BE2C (cell line): ENCODE measurements at regions not wholly inside any gene's neighbourhood (a gene's known extent, or its start where the extent isn't known, plus 50 kb on each side); places are given as distances from the start of the nearest gene placed in this dataset.

Source experiments
- DNase-seq: peaks from one replicate; pipeline ENCODE4 v3.0.0-alpha.2; 2020
- H3K27me3 ChIP-seq: fragments of 250-450 bp; sonication (Bioruptor Pico); 2 replicates; pipeline ENCODE4 v1.5.1; 2020; ENCODE audit warnings: mild to moderate bottlenecking
- H3K36me3 ChIP-seq: fragments of 250-450 bp; sonication (Bioruptor Pico); 2 replicates; pipeline ENCODE4 v1.5.1; 2020; ENCODE audit warnings: mild to moderate bottlenecking
- H3K4me1 ChIP-seq: fragments of 250-450 bp; sonication (Bioruptor Pico); 2 replicates; pipeline ENCODE4 v1.5.1; 2020
- H3K4me3 ChIP-seq: 2 replicates; pipeline ENCODE4 v1.5.1; 2011; ENCODE audit warnings: low read depth, low read length
- H3K9me3 ChIP-seq: fragments of 250-450 bp; sonication (Bioruptor Pico); 2 replicates; pipeline ENCODE4 v1.5.1; 2020
- CTCF ChIP-seq: IDR thresholded peaks from 2 replicates; pipeline ENCODE4 v1.5.1; 2012; ENCODE audit warnings: mild to moderate bottlenecking, low read depth, low read length

DNA sequence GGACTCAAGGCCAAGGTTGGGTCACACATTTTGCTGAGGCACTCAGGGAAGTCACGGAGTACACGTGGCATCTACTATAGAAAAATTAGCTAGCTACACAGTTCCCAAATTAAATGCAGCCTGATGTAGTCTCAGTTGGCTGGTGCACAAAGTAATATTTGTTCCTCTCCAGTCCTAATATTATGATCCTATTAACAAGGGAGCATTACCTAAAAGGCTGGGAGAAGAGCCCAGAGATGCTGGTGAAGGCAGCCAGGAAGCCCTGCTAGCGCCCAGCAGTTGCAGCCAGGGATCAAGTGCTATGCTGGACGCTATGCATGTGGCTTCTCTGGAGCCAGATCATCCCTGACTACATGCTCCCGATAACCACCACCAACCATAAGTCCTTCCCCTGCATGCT, 88.0 kb upstream of the GSC start:
- TF ChIP-seq CTCF = no peak
- H3K9me3 ChIP-seq = no peaks in the 10 kb centered on the region
- no peak for DNase-seq
- H3K27me3 ChIP-seq = peaks cover 10% of the 10 kb centered on the region
- no peak overlapping the region for H3K4me3 ChIP-seq
- H3K4me1 ChIP-seq = no peaks in the 10 kb centered on the region
- no peaks in the 10 kb centered on the region for H3K36me3 ChIP-seq

GRCh38 chr14:94853920-94854319, 84.0 kb upstream of the GSC start:
- Histone ChIP-seq H3K27me3 (no peaks in the 10 kb centered on the region), H3K9me3 (no peaks in the 10 kb centered on the region), H3K36me3 (no peaks in the 10 kb centered on the region), H3K4me3 (no peak overlapping the region), H3K4me1 (no peaks in the 10 kb centered on the region)
- no peak for TF ChIP-seq CTCF
- DNase-seq = no peak

DNA sequence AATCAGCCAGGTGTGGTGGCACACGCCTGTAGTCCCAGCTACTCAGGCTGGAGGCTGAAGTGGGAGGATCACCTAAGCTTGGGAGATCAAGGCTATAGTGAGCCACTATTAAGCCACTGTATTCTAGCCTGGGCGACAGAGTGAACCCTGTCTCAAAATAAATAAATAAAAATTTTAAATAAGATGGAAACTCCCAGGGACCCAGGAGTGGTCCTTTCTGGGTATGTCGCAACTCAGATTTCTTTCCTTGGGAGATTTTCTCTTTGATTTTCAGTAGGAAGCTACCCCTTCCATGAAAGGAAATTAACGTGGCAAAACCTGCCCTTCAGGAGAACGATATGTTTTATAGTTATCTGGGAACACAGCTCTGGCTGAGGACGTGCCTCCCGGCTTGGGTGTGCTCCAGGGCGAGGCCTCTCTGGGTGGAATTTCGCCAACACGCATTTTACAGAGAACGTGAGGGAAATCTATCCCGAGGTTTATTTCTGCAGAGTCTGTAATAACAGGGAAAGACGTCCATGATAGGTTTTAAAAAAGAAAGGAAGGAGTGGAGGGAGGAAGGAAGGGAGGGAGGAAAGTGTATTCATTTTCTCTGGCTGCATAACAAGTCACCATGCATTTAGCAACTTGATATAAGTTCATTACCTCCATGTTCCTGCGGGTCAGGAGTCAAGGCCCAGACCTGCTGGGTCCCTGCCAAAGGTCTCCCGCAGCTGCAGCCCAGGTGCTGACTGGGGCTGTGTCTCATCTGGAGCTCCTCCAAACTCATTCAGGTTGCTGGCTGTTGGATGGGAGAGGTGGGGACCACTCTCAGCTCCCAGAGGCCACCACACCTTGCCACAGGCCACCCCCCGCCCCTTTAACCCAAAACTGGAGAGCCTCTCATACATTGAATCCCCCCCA, 80.6 kb upstream of the GSC start:
- H3K36me3 ChIP-seq = no peaks in the 10 kb centered on the region
- H3K4me1 ChIP-seq = no peaks in the 10 kb centered on the region
- TF ChIP-seq CTCF = no peak
- H3K4me3 ChIP-seq = no peak overlapping the region
- no peak for DNase-seq
- H3K27me3 ChIP-seq = no peaks in the 10 kb centered on the region
- H3K9me3 ChIP-seq = no peaks in the 10 kb centered on the region

DNA sequence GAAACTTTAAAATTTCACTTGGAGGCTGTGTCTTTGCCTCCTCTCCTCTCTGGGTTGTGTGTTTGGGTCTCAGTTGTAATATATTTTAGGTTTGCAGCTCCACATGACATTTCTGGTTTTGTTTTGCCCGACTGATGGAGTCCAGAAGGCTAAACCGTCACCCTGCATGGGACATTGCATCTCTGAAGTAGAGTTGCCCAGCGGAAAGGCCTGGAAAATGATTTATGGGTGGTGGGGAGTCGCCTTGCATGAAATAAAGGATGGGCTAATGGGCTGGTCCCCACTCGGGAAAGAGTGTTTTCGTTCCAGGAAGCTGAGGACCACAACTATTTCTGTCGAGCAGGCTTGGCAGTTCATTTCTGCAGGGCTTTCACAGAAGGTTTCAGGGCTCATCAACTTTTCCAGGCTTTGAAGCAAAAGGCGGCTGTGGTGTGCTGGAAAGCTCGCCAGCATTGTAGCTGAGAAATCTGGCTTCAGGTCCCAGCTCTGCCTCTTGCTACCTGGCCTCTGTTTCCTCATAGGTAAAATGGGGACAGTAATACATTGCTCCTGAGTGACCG, 74.8 kb upstream of the GSC start:
- no peak for TF ChIP-seq CTCF
- Histone ChIP-seq H3K4me3 (no peak overlapping the region), H3K9me3 (no peaks in the 10 kb centered on the region), H3K36me3 (no peaks in the 10 kb centered on the region), H3K27me3 (peaks cover 7% of the 10 kb centered on the region), H3K4me1 (no peaks in the 10 kb centered on the region)
- DNase-seq = no peak

DNA sequence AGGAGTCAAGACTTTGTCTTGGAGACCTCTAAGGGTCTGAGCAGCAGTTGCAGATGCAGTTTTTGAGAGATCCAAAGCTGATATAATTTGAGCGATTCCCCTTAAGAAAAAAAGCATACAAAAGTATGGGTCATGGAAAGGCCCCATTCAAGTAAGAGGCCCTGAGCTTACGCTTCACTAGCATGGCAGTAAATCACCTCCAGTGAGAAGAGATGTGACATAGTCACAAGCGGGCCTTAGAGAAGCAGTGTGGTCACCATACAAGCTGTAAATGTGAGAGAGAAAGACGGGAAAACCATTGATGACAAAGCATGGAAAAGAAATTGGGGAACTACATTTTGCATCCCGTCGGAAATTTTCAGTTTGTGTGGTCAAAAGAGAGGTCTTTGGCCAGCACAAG, 70.6 kb upstream of the GSC start:
- peaks cover 7% of the 10 kb centered on the region for H3K27me3 ChIP-seq
- no peaks in the 10 kb centered on the region for H3K36me3 ChIP-seq
- no peaks in the 10 kb centered on the region for H3K4me1 ChIP-seq
- DNase-seq = no peak
- H3K9me3 ChIP-seq = no peaks in the 10 kb centered on the region
- H3K4me3 ChIP-seq = no peak overlapping the region
- no peak for TF ChIP-seq CTCF

GRCh38 chr14:94839348-94839747, 69.4 kb upstream of the GSC start:
- no peak for TF ChIP-seq CTCF
- Histone ChIP-seq H3K36me3 (no peaks in the 10 kb centered on the region), H3K27me3 (no peaks in the 10 kb centered on the region; the same call in none of the 2 replicates), H3K4me3 (no peak overlapping the region), H3K9me3 (no peaks in the 10 kb centered on the region), H3K4me1 (no peaks in the 10 kb centered on the region)
- no peak for DNase-seq
